Immature natural killer cell (primary cell): ENCODE measurements at regions not wholly inside any gene's neighbourhood (a gene's known extent, or its start where the extent isn't known, plus 50 kb on each side); places are given as distances from the start of the nearest gene placed in this dataset.
"Not testable (repeated sequence)": the region's sequence is repeated elsewhere in the genome, so short reads cannot be mapped to it uniquely, and the experiment has no call there.

ENCODE experiments used
- DNase-seq, 3 donors: peaks; one replicate each; pipeline ENCODE4 v3.0.0; 2022; ENCODE audit warnings: mixed read lengths in 1 of 3
- H3K27ac Mint-ChIP-seq, 6 donors: one replicate each; pipeline ENCODE4 v1.8.0; 2020; ENCODE audit warnings: mixed read lengths in 6 of 6, mild to moderate bottlenecking in 5 of 6, inconsistent platforms in 4 of 6, moderate library complexity in 3 of 6
- H3K27me3 Mint-ChIP-seq, 3 donors: one replicate each; pipeline ENCODE4 v1.8.0; 2020 to 2021; ENCODE audit warnings: low read depth in 3 of 3, mild to moderate bottlenecking in 3 of 3, mixed read lengths in 3 of 3, moderate library complexity in 3 of 3, inconsistent platforms in 1 of 3
- H3K36me3 Mint-ChIP-seq, 3 donors: one replicate each; pipeline ENCODE4 v1.8.0; 2020; ENCODE audit warnings: mixed read lengths in 3 of 3, inconsistent platforms in 2 of 3, mild to moderate bottlenecking in 2 of 3
- H3K4me1 Mint-ChIP-seq, 2 donors: one replicate each; pipeline ENCODE4 v1.8.0; 2020; ENCODE audit warnings: inconsistent platforms in 2 of 2, mild to moderate bottlenecking in 2 of 2, mixed read lengths in 2 of 2, moderate library complexity in 1 of 2
- H3K4me3 Mint-ChIP-seq, 5 donors: one replicate each; pipeline ENCODE4 v1.8.0; 2020; ENCODE audit warnings: mild to moderate bottlenecking in 5 of 5, mixed read lengths in 5 of 5, inconsistent platforms in 3 of 5, moderate library complexity in 3 of 5
- H3K9me3 Mint-ChIP-seq, 6 donors: one replicate each; pipeline ENCODE4 v1.8.0; 2020; ENCODE audit warnings: mild to moderate bottlenecking in 6 of 6, mixed read lengths in 6 of 6, inconsistent platforms in 4 of 6, moderate library complexity in 3 of 6

- Mint-ChIP-seq H3K36me3 (no peaks in the 10 kb centered on the region), H3K4me1 (no peaks in the 10 kb centered on the region), H3K27me3 (no peaks in the 10 kb centered on the region)
Measured at GRCh38 chr14:40981247-40981646, 625.4 kb upstream of the LRFN5 start.

DNA sequence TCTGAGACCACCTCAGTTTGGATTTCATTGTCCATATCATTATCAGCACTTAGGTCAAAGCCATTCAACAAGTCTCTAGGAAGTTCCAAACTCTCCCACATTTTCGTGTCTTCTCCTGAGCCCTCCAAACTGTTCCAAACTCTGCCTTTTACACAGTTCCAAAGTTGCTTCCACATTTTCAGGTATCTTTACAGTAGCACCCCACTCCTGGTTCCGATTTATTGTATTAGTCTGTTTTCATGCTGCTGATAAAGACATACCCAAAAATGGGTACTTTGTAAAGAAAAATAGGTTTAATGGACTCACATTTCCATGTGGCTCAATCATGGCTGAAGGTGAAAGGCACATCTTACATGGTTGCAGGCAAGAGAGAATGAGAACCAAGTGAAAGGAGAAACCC lies 646.4 kb upstream of the LRFN5 start:
- peaks cover 22 to 47% (median 35%) of the 10 kb centered on the region in 6 donors for H3K9me3 Mint-ChIP-seq
- DNase-seq: not testable (repeated sequence)

More at GRCh38 chr14:40981247-40981646, 625.4 kb upstream of the LRFN5 start:
- Mint-ChIP-seq H3K9me3 (peaks cover 7 to 28% (median 13%) of the 10 kb centered on the region in 6 donors), H3K27ac (no peak overlapping the region), H3K4me3 (no peak overlapping the region)
- no peak for DNase-seq

GRCh38 chr14:40955131-40955505 lies 651.6 kb upstream of the LRFN5 start:
- peaks cover 0 to 6% (median 3%) of the 10 kb centered on the region in 3 donors for H3K27me3 Mint-ChIP-seq
- H3K9me3 Mint-ChIP-seq: peaks cover 25 to 45% (median 37%) of the 10 kb centered on the region in 6 donors
- no peak for DNase-seq

More for the DNA sequence above, 646.4 kb upstream of the LRFN5 start:
- H3K27ac Mint-ChIP-seq, H3K36me3 Mint-ChIP-seq, H3K4me3 Mint-ChIP-seq, H3K27me3 Mint-ChIP-seq, H3K4me1 Mint-ChIP-seq: not testable (repeated sequence)

DNA sequence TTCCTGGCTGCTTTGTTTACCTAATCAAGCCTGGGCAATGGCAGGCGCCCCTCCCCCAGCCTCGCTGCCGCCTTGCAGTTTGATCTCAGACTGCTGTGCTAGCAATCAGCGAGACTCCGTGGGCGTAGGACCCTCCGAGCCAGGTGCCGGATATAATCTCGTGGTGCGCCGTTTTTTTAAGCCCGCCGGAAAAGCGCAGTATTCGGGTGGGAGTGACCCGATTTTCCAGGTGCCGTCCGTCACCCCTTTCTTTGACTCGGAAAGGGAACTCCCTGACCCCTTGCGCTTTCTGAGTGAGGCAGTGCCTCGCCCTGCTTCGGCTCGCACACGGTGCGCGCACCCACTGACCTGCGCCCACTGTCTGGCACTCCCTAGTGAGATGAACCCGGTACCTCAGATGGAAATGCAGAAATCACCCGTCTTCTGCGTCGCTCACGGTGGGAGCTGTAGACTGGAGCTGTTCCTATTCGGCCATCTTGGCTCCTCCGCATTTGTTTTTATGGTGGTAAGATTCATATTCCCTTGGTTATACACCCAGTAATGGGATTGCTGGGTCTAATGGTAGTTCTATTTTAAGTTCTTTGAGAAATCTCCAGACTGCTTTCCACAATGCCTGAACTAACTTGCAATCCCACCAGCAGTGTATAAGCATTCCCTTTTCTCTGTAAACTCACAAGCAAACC lies 652.1 kb upstream of the LRFN5 start:
- H3K4me1 Mint-ChIP-seq, H3K4me3 Mint-ChIP-seq, H3K27ac Mint-ChIP-seq, H3K36me3 Mint-ChIP-seq, DNase-seq, H3K27me3 Mint-ChIP-seq: not testable (repeated sequence)
- H3K9me3 Mint-ChIP-seq: peaks cover 21 to 41% (median 33%) of the 10 kb centered on the region in 6 donors

More at GRCh38 chr14:40955131-40955505, 651.6 kb upstream of the LRFN5 start:
- H3K36me3 Mint-ChIP-seq: peaks cover 0 to 4% (median 0%) of the 10 kb centered on the region in 3 donors
- H3K4me1 Mint-ChIP-seq: no peaks in the 10 kb centered on the region
- no peak overlapping the region for H3K4me3 Mint-ChIP-seq
- H3K27ac Mint-ChIP-seq: no peak overlapping the region

DNA sequence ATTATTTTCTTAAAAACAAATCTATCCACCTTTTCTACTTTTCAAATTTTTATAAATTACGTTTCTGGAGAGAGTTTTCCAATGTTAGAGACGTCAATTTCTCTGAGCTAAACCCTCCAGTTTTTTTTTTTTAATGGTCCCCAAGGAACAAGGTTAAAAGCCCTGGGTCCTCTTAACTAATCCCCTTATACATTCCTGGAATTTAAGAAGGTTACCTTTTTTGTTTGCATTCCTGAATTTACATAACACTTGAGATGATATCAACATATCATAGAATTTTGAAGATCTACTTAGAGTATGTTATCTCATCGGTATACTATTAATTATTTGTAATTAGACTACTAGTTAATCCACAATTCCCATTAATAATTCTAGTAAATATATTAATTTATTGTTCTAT lies 662.2 kb upstream of the LRFN5 start:
- no peak for DNase-seq
- Mint-ChIP-seq H3K9me3 (peaks cover 7 to 23% (median 8%) of the 10 kb centered on the region in 6 donors), H3K4me1 (no peaks in the 10 kb centered on the region), H3K36me3 (no peaks in the 10 kb centered on the region), H3K27ac (no peak overlapping the region), H3K27me3 (peaks cover 0 to 3% (median 0%) of the 10 kb centered on the region in 3 donors), H3K4me3 (no peak overlapping the region)

- Mint-ChIP-seq H3K27me3 (peaks cover 0 to 2% (median 0%) of the 10 kb centered on the region in 3 donors), H3K4me3 (no peak overlapping the region), H3K36me3 (no peaks in the 10 kb centered on the region), H3K27ac (no peak overlapping the region), H3K9me3 (peaks cover 3 to 21% (median 12%) of the 10 kb centered on the region in 6 donors), H3K4me1 (no peaks in the 10 kb centered on the region)
- no peak for DNase-seq
Measured at GRCh38 chr14:40936861-40937260, 669.8 kb upstream of the LRFN5 start.

DNA sequence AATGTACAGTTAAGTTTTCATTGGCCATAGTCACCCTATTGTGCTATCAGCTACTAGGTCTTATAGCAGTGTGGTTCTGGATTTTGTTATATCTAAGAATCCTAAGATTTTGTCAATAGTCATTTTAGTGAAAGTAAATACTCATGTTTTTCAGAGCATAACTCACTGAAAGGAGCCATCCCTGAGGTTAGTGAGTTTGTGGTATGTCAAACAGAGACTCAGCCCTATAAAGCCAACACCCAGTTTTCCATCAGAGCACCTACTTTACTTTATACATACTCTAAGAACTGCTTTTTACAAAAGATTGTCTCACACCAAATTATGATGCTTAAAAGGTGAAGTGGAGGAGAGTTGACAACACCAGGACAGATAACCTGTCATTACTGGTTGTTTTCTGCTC lies 686.3 kb upstream of the LRFN5 start:
- no peak for DNase-seq
- Mint-ChIP-seq H3K36me3 (no peaks in the 10 kb centered on the region), H3K27ac (no peak overlapping the region), H3K4me3 (no peak overlapping the region), H3K27me3 (no peaks in the 10 kb centered on the region), H3K9me3 (peaks cover 0 to 24% (median 13%) of the 10 kb centered on the region in 6 donors), H3K4me1 (no peaks in the 10 kb centered on the region)

GRCh38 chr14:40911141-40911540 lies 695.5 kb upstream of the LRFN5 start:
- H3K4me1 Mint-ChIP-seq: no peaks in the 10 kb centered on the region
- H3K27ac Mint-ChIP-seq: no peak overlapping the region
- no peaks in the 10 kb centered on the region for H3K27me3 Mint-ChIP-seq
- no peaks in the 10 kb centered on the region for H3K36me3 Mint-ChIP-seq
- peaks cover 2 to 36% (median 8%) of the 10 kb centered on the region in 6 donors for H3K9me3 Mint-ChIP-seq
- H3K4me3 Mint-ChIP-seq: no peak overlapping the region
- no peak for DNase-seq

DNA sequence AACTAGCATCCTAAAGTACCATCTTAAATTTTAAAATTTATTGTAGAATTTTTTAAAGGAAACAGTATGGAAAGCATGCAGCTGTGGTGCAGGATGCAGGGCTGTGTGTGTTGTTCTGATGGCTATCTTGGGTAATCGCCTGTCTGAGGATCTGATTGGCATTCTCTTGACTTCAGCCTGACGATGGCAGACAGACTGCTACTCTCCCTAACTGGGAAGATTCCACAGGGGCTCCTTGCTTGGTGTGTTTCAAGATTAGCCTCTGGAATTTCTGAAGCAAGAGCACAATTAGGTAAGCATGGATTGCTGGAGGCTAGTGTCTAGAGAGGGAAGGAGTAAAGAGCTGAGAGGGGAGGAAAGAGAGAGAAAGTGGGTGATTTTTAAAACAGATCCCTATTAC lies 696.8 kb upstream of the LRFN5 start:
- no peak overlapping the region for H3K4me3 Mint-ChIP-seq
- no peak for DNase-seq
- peaks cover 2 to 35% (median 8%) of the 10 kb centered on the region in 6 donors for H3K9me3 Mint-ChIP-seq
- H3K36me3 Mint-ChIP-seq: no peaks in the 10 kb centered on the region
- no peak overlapping the region for H3K27ac Mint-ChIP-seq
- no peaks in the 10 kb centered on the region for H3K4me1 Mint-ChIP-seq
- no peaks in the 10 kb centered on the region for H3K27me3 Mint-ChIP-seq

DNA sequence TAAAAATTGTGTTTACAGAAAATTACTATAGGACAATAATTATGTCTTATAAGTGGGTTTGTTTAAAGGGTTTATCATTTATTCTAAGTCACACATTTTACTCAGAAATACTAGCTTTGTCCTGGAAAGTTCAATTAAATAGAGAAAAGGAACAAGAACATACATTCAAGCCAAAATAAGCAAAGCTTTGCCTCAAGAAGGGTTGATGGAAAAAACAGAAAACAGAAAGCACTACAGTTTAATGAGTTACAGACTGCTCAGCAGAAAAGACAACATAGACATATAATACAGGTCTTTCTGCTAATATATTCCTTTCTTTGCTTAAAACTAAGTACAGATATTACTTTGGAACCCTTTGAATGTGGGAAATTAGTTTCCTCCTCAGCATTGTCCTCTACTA lies 703.0 kb upstream of the LRFN5 start:
- H3K4me1 Mint-ChIP-seq: no peaks in the 10 kb centered on the region
- H3K9me3 Mint-ChIP-seq: peaks cover 8 to 43% (median 16%) of the 10 kb centered on the region in 6 donors
- DNase-seq: no peak
- H3K27me3 Mint-ChIP-seq: no peaks in the 10 kb centered on the region
- no peaks in the 10 kb centered on the region for H3K36me3 Mint-ChIP-seq
- H3K4me3 Mint-ChIP-seq: no peak overlapping the region
- H3K27ac Mint-ChIP-seq: no peak overlapping the region

DNA sequence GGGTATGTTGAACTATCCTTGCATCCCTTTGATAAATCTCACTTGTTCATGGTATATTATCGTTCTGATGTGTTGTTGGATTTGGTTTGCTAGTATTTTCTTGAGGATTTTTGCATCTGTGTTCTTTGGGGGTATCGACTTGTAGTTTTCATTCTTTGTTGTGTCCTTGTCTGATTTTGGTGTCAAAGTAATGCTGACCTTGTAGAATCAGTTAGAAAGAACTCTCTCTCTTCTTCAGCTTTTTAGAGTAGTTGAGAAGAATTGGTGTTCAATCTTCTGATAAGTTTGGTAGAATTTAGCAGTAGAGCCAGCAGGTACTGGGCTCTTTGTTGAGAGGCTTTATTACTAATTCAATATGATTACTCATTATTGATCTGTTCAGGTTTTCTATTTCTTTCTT lies 707.2 kb upstream of the LRFN5 start:
- no peaks in the 10 kb centered on the region for H3K27me3 Mint-ChIP-seq
- no peak for DNase-seq
- no peaks in the 10 kb centered on the region for H3K4me1 Mint-ChIP-seq
- H3K36me3 Mint-ChIP-seq: no peaks in the 10 kb centered on the region
- no peak overlapping the region for H3K4me3 Mint-ChIP-seq
- no peak overlapping the region for H3K27ac Mint-ChIP-seq
- H3K9me3 Mint-ChIP-seq: peaks cover 2 to 35% (median 17%) of the 10 kb centered on the region in 6 donors

- DNase-seq: no peak
- H3K27me3 Mint-ChIP-seq: no peaks in the 10 kb centered on the region
- H3K27ac Mint-ChIP-seq: no peak overlapping the region
- no peaks in the 10 kb centered on the region for H3K36me3 Mint-ChIP-seq
- H3K4me1 Mint-ChIP-seq: no peaks in the 10 kb centered on the region
- no peak overlapping the region for H3K4me3 Mint-ChIP-seq
- H3K9me3 Mint-ChIP-seq: peaks cover 2 to 33% (median 17%) of the 10 kb centered on the region in 6 donors
Measured at GRCh38 chr14:40894846-40895245, 711.8 kb upstream of the LRFN5 start.

GRCh38 chr14:40889126-40889525 lies 717.5 kb upstream of the LRFN5 start:
- Mint-ChIP-seq H3K9me3 (peaks cover 0 to 37% (median 9%) of the 10 kb centered on the region in 6 donors), H3K4me3 (no peak overlapping the region), H3K27me3 (peaks cover 0 to 2% (median 0%) of the 10 kb centered on the region in 3 donors)

GRCh38 chr14:40887912-40888311 lies 718.8 kb upstream of the LRFN5 start:
- Mint-ChIP-seq H3K9me3 (peaks cover 0 to 45% (median 11%) of the 10 kb centered on the region in 6 donors), H3K27ac (no peak overlapping the region), H3K4me1 (no peaks in the 10 kb centered on the region), H3K27me3 (peaks cover 0 to 2% (median 0%) of the 10 kb centered on the region in 3 donors), H3K36me3 (no peaks in the 10 kb centered on the region), H3K4me3 (no peak overlapping the region)
- DNase-seq: no peak

More at GRCh38 chr14:40889126-40889525, 717.5 kb upstream of the LRFN5 start:
- Mint-ChIP-seq H3K4me1 (no peaks in the 10 kb centered on the region), H3K27ac (no peak overlapping the region), H3K36me3 (no peaks in the 10 kb centered on the region)
- DNase-seq: no peak

- Mint-ChIP-seq H3K27ac (no peak overlapping the region), H3K4me3 (no peak overlapping the region), H3K9me3 (peaks cover 5 to 39% (median 14%) of the 10 kb centered on the region in 6 donors), H3K4me1 (no peaks in the 10 kb centered on the region), H3K36me3 (no peaks in the 10 kb centered on the region), H3K27me3 (peaks cover 0 to 1% (median 0%) of the 10 kb centered on the region in 3 donors)
- DNase-seq: no peak
Measured at GRCh38 chr14:40870252-40870651, 736.4 kb upstream of the LRFN5 start.
